ENCODE measurements at regions not wholly inside any gene's neighbourhood (a gene's known extent, or its start where the extent isn't known, plus 50 kb on each side); places are given as distances from the start of the nearest gene placed in this dataset.

- TF ChIP-seq CTCF (IDR thresholded peaks at IDR 0.05) (no peak), EZH2phosphoT487 (IDR thresholded peaks at IDR 0.05) (no peak), EZH2 (IDR thresholded peaks at IDR 0.05) (no peak)
Observed at GRCh38 chr6:139699335-139699734, 324.9 kb upstream of the CITED2 start.
